ENCODE measurements at regions not wholly inside any gene's neighbourhood (a gene's known extent, or its start where the extent isn't known, plus 50 kb on each side); places are given as distances from the start of the nearest gene placed in this dataset.

DNA sequence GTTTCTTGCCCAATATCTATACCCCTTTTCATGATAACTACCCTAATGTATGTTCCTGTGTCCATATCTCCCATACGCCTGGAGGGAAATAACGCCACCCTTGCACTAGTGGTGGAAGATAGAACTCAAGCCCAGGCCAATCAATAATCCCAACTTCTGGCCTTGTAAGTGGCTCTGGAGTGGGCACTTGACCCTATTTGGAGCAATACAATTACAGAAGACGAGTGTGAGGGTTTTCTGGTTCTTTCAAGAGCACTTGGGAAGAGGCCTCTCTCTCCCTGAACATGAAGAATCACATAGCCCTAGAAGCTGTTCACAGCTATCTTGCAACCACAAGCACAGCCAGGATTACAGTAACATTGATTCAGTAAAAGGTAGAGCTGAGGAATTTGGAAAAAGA lies 217.9 kb downstream of the RAB11FIP4 start:
- DNase-seq (ENCODE audit: low spot score) (no peak), ATAC-seq (no peak)
- no peaks in the 10 kb centered on the region for H3K36me3 Mint-ChIP-seq
- TF ChIP-seq NR2C2 (CRISPR knock-in tag; IDR thresholded peaks at IDR 0.05) (no peak), ZNF416 (CRISPR knock-in tag; IDR thresholded peaks at IDR 0.05) (no peak)
- TF ChIP-seq, protein P1, sequence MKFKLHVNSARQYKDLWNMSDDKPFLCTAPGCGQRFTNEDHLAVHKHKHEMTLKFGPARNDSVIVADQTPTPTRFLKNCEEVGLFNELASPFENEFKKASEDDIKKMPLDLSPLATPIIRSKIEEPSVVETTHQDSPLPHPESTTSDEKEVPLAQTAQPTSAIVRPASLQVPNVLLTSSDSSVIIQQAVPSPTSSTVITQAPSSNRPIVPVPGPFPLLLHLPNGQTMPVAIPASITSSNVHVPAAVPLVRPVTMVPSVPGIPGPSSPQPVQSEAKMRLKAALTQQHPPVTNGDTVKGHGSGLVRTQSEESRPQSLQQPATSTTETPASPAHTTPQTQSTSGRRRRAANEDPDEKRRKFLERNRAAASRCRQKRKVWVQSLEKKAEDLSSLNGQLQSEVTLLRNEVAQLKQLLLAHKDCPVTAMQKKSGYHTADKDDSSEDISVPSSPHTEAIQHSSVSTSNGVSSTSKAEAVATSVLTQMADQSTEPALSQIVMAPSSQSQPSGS (CRISPR knock-in tag; IDR thresholded peaks at IDR 0.05; ENCODE audit: borderline replicate concordance, low read depth): no peak
- no peaks in the 10 kb centered on the region; the same call in none of the 2 replicates for H3K9me3 Mint-ChIP-seq
- POLR2A ChIA-PET: no interaction called here
- H3K4me3 Mint-ChIP-seq: no peak overlapping the region
- no peak overlapping the region; the same call in 1 of the 2 replicates for H3K27ac Mint-ChIP-seq
- peaks cover 21% of the 10 kb centered on the region for H3K4me1 Mint-ChIP-seq
- CTCF ChIA-PET: no interaction called here
- H3K27me3 Mint-ChIP-seq (ENCODE audit: low read depth): no peaks in the 10 kb centered on the region

DNA sequence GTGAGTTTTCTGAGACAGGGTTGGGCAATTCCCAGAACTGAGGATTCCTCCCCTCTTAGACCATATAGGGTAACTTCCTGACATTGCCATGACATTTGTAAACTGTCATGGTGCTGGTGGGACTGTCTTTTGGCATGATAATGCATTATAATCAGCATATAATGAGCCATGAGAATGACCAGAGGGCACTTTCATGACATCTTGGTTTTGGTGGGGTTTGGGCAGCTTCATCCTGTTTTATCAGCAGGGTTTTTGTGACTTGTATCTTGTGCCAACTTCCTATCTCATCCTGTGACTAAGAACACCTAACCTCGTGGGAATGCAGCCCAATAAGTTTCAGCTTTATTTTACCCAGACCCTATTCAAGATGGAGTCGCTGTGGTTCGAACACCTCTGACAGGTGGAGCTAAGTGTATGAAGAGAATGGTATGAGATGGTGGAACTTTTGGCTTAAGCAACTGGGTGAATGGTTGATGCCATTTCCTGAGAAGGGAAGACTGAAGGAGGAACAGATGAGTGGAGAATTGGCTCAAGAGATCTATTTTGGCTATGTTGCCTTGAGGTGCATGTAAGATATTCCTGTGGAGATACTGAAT lies 217.3 kb downstream of the RAB11FIP4 start:
- Mint-ChIP-seq H3K36me3 (no peaks in the 10 kb centered on the region), H3K4me3 (no peak overlapping the region), H3K27me3 (ENCODE audit: low read depth) (no peaks in the 10 kb centered on the region), H3K4me1 (peaks cover 21% of the 10 kb centered on the region), H3K9me3 (no peaks in the 10 kb centered on the region; the same call in none of the 2 replicates), H3K27ac (no peak overlapping the region)
- CTCF ChIA-PET: no interaction called here
- TF ChIP-seq ZNF138 (CRISPR knock-in tag; conservative IDR thresholded peaks at IDR 0.05) (no peak), RORB (CRISPR knock-in tag; IDR thresholded peaks at IDR 0.05) (no peak), CBFB (CRISPR knock-in tag; IDR thresholded peaks at IDR 0.05; ENCODE audit: low read depth) (no peak), FOXP1 (CRISPR knock-in tag; IDR thresholded peaks at IDR 0.05; ENCODE audit: borderline replicate concordance) (no peak), NFATC4 (CRISPR knock-in tag; IDR thresholded peaks at IDR 0.05) (no peak), ATF1 (CRISPR knock-in tag; IDR thresholded peaks at IDR 0.05) (no peak), ZNF416 (CRISPR knock-in tag; IDR thresholded peaks at IDR 0.05) (no peak), ZNF263 (CRISPR knock-in tag; IDR thresholded peaks at IDR 0.05; ENCODE audit: low read depth) (no peak), NR3C1 (CRISPR knock-in tag; conservative IDR thresholded peaks at IDR 0.05; ENCODE audit: low read depth) (no peak), ZNF219 (CRISPR knock-in tag; IDR thresholded peaks at IDR 0.05; ENCODE audit: borderline replicate concordance) (no peak), OVOL2 (CRISPR knock-in tag; IDR thresholded peaks at IDR 0.05; ENCODE audit: borderline replicate concordance) (no peak), IRF2 (CRISPR knock-in tag; IDR thresholded peaks at IDR 0.05; ENCODE audit: borderline replicate concordance, low read depth) (no peak), SMAD4 (CRISPR knock-in tag; IDR thresholded peaks at IDR 0.05) (no peak), PRRX2 (CRISPR knock-in tag; IDR thresholded peaks at IDR 0.05) (no peak)
- TF ChIP-seq, protein P2, sequence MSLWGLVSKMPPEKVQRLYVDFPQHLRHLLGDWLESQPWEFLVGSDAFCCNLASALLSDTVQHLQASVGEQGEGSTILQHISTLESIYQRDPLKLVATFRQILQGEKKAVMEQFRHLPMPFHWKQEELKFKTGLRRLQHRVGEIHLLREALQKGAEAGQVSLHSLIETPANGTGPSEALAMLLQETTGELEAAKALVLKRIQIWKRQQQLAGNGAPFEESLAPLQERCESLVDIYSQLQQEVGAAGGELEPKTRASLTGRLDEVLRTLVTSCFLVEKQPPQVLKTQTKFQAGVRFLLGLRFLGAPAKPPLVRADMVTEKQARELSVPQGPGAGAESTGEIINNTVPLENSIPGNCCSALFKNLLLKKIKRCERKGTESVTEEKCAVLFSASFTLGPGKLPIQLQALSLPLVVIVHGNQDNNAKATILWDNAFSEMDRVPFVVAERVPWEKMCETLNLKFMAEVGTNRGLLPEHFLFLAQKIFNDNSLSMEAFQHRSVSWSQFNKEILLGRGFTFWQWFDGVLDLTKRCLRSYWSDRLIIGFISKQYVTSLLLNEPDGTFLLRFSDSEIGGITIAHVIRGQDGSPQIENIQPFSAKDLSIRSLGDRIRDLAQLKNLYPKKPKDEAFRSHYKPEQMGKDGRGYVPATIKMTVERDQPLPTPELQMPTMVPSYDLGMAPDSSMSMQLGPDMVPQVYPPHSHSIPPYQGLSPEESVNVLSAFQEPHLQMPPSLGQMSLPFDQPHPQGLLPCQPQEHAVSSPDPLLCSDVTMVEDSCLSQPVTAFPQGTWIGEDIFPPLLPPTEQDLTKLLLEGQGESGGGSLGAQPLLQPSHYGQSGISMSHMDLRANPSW (CRISPR knock-in tag; conservative IDR thresholded peaks at IDR 0.05; ENCODE audit: low read depth): no peak
- TF ChIP-seq, protein P3, sequence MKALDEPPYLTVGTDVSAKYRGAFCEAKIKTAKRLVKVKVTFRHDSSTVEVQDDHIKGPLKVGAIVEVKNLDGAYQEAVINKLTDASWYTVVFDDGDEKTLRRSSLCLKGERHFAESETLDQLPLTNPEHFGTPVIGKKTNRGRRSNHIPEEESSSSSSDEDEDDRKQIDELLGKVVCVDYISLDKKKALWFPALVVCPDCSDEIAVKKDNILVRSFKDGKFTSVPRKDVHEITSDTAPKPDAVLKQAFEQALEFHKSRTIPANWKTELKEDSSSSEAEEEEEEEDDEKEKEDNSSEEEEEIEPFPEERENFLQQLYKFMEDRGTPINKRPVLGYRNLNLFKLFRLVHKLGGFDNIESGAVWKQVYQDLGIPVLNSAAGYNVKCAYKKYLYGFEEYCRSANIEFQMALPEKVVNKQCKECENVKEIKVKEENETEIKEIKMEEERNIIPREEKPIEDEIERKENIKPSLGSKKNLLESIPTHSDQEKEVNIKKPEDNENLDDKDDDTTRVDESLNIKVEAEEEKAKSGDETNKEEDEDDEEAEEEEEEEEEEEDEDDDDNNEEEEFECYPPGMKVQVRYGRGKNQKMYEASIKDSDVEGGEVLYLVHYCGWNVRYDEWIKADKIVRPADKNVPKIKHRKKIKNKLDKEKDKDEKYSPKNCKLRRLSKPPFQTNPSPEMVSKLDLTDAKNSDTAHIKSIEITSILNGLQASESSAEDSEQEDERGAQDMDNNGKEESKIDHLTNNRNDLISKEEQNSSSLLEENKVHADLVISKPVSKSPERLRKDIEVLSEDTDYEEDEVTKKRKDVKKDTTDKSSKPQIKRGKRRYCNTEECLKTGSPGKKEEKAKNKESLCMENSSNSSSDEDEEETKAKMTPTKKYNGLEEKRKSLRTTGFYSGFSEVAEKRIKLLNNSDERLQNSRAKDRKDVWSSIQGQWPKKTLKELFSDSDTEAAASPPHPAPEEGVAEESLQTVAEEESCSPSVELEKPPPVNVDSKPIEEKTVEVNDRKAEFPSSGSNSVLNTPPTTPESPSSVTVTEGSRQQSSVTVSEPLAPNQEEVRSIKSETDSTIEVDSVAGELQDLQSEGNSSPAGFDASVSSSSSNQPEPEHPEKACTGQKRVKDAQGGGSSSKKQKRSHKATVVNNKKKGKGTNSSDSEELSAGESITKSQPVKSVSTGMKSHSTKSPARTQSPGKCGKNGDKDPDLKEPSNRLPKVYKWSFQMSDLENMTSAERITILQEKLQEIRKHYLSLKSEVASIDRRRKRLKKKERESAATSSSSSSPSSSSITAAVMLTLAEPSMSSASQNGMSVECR (CRISPR knock-in tag; IDR thresholded peaks at IDR 0.05; ENCODE audit: borderline replicate concordance): no peak
- TF ChIP-seq, protein P4, sequence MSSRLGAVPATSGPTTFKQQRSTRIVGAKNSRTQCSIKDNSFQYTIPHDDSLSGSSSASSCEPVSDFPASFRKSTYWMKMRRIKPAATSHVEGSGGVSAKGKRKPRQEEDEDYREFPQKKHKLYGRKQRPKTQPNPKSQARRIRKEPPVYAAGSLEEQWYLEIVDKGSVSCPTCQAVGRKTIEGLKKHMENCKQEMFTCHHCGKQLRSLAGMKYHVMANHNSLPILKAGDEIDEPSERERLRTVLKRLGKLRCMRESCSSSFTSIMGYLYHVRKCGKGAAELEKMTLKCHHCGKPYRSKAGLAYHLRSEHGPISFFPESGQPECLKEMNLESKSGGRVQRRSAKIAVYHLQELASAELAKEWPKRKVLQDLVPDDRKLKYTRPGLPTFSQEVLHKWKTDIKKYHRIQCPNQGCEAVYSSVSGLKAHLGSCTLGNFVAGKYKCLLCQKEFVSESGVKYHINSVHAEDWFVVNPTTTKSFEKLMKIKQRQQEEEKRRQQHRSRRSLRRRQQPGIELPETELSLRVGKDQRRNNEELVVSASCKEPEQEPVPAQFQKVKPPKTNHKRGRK (CRISPR knock-in tag; IDR thresholded peaks at IDR 0.05; ENCODE audit: borderline replicate concordance): no peak
- TF ChIP-seq, protein P1 (CRISPR knock-in tag; IDR thresholded peaks at IDR 0.05; ENCODE audit: borderline replicate concordance, low read depth): no peak
- no peak for ATAC-seq
- DNase-seq (ENCODE audit: low spot score): no peak
- POLR2A ChIA-PET: no interaction called here

Measured in WTC11 (cell line).